IPS DF 6.9 (cell line): ENCODE measurements at regions not wholly inside any gene's neighbourhood (a gene's known extent, or its start where the extent isn't known, plus 50 kb on each side); places are given as distances from the start of the nearest gene placed in this dataset.

Source experiments
- DNase-seq: peaks from one replicate; pipeline ENCODE4 v3.0.0-alpha.2; 2013; ENCODE audit warnings: low read depth, low spot score
- H3K27ac ChIP-seq: one replicate; pipeline ENCODE4 v1.5.1; 2013; ENCODE audit warnings: low read length, control low read depth
- H3K27me3 ChIP-seq: 2 replicates; pipeline ENCODE4 v1.6.1; 2013; ENCODE audit warnings: mild to moderate bottlenecking, low read length; ENCODE audit not compliant: control insufficient read depth, insufficient read depth
- H3K36me3 ChIP-seq: 2 replicates; pipeline ENCODE4 v1.6.1; 2013; ENCODE audit warnings: low read length; ENCODE audit not compliant: control insufficient read depth, insufficient read depth
- H3K4me1 ChIP-seq: 2 replicates; pipeline ENCODE4 v1.6.1; 2013; ENCODE audit warnings: low read length; ENCODE audit not compliant: control insufficient read depth, insufficient read depth
- H3K4me3 ChIP-seq: 2 replicates; pipeline ENCODE4 v1.5.1; 2013; ENCODE audit warnings: mild to moderate bottlenecking, low read length
- H3K9me3 ChIP-seq: 2 replicates; pipeline ENCODE4 v1.6.1; 2013; ENCODE audit warnings: low read length, inconsistent platforms; ENCODE audit not compliant: control insufficient read depth, insufficient read depth
- WGBS: extraction: QIAGEN DNeasy Blood & Tissue Kit; methylation state at CpG from one replicate; pipeline ENCODE4 v1.1.7; 2013; ENCODE audit warnings: mixed read lengths, missing lambda C conversion rate; ENCODE audit not compliant: insufficient read length, insufficient coverage; 5-methylcytosine and 5-hydroxymethylcytosine counted together

GRCh38 chr11:44374001-44374400 lies 64.1 kb upstream of the ALX4 start:
- H3K27me3 ChIP-seq, result no peaks in the 10 kb centered on the region
- H3K36me3 ChIP-seq, result no peaks in the 10 kb centered on the region
- no peak overlapping the region for H3K27ac ChIP-seq
- DNase-seq, result no peak
- H3K4me1 ChIP-seq, result no peaks in the 10 kb centered on the region
- no peak overlapping the region for H3K4me3 ChIP-seq
- H3K9me3 ChIP-seq, result no peaks in the 10 kb centered on the region

DNA sequence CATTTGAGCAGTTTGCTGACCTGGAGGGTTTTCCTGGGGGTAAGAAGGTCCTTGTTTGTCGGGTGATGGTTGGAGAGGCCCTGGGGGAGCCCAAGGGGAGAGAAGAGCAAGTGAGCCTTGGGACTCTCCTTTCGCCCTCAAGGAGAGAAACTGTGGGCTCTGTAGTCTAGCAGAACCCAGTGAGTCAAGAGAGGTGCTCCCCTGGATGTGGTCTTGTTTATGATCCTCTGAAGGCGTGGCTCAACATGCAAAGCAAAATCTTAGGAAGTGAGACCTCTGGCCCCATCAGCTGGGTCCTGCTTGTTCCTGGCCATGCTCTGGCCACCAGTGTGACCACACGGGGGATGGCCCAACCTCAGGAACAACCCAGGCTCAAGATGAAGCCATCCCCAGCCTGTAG lies 66.5 kb upstream of the ALX4 start:
- DNase-seq, result no peak
- WGBS, result no CpG with 5 or more reads among the region's 4 CpGs
- H3K27ac ChIP-seq, result no peak overlapping the region
- H3K27me3 ChIP-seq, result no peaks in the 10 kb centered on the region
- no peak overlapping the region for H3K4me3 ChIP-seq
- H3K36me3 ChIP-seq, result no peaks in the 10 kb centered on the region
- H3K4me1 ChIP-seq, result no peaks in the 10 kb centered on the region
- no peaks in the 10 kb centered on the region for H3K9me3 ChIP-seq

DNA sequence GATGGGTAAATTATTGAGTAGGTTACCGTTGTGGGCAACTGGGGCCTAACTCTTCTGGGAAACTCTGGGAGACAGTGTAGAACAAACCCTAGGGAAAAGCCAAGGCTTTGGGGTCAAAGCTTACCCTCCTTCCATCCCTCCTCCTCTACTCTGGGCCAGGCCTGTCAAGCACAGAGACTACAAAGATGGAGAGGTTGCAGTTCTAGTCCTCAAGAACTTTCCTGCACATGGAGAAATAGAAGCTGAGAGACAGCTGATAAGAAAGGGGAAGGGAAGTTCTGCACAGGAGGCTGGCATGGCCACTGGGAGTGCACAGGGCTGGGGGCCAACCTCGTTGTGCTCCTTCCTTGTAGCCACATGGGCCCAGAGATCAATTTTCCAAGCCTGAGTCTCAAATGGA lies 67.2 kb upstream of the ALX4 start:
- no peak for DNase-seq
- no peaks in the 10 kb centered on the region for H3K9me3 ChIP-seq
- WGBS, result no CpG with 5 or more reads among the region's 2 CpGs

DNA sequence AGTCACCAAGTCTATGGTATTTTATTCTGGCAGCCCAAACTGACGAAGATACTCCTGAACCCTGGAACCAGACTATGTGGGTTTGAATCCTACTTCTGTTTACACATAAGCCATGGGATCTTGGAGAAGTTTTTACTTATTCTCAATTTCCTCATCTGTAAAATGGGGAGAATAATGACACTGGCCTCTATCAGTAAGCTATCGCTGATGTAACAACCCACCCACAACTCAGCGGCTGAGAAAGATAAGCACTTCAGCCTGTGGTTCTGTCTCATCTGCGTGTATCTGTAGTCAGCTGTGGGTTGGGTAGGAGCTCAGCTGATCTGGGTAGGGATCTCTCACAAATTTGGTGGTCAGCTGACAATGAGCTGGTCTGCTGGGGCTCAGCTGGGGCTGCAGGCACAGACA lies 68.0 kb upstream of the ALX4 start:
- no peak for DNase-seq
- WGBS, result no CpG with 5 or more reads among the region's 4 CpGs
- no peaks in the 10 kb centered on the region for H3K36me3 ChIP-seq

More for the DNA sequence above, 67.2 kb upstream of the ALX4 start:
- Histone ChIP-seq H3K27ac (no peak overlapping the region), H3K36me3 (no peaks in the 10 kb centered on the region), H3K27me3 (no peaks in the 10 kb centered on the region), H3K4me3 (no peak overlapping the region), H3K4me1 (no peaks in the 10 kb centered on the region)

DNA sequence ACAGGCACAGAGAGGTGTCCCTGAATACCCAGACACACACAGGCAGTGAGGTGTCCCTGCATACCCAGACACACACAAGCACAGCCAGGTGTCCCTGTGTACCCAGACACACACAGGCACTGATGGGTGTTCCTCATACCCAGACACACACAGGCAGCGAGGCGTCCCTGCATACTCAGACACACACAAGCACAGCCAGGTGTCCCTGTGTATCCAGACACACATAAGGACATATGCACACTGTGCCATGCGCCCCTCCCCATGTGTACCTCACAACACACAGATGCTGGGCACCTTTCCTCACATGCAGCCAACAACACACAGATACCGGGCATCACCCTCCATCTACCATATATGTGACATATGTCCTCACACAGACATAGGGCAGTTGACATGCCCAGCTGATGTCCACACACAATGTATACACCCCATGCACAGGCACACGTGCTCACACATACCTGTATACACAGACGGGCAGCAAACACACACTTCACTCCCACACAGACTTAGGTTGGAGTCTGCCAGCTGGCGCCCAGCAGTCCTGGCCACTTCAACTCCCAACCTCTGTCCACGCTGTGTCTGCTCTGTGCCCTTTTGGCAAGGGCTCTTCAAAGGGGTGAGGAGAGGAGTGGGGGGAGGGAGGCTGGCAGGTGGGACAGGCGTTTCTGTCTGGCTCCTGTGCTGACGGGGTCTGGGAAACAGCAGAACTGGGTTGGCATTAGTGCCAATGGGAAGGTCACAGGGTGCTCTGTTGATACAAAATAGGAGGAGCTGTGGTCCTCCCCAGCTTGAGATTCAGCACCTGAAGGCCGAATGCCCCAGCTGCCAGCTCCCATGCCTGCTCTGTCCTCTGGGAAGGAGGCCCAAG lies 69.4 kb upstream of the ALX4 start:
- Histone ChIP-seq H3K4me3 (no peak overlapping the region), H3K36me3 (no peaks in the 10 kb centered on the region), H3K27me3 (no peaks in the 10 kb centered on the region), H3K27ac (no peak overlapping the region), H3K4me1 (no peaks in the 10 kb centered on the region), H3K9me3 (no peaks in the 10 kb centered on the region)
- DNase-seq, result no peak
- WGBS, result no CpG with 5 or more reads among the region's 11 CpGs

More for the DNA sequence above, 68.0 kb upstream of the ALX4 start:
- no peaks in the 10 kb centered on the region for H3K27me3 ChIP-seq
- no peaks in the 10 kb centered on the region for H3K4me1 ChIP-seq
- H3K9me3 ChIP-seq, result no peaks in the 10 kb centered on the region
- no peak overlapping the region for H3K4me3 ChIP-seq
- H3K27ac ChIP-seq, result no peak overlapping the region

GRCh38 chr11:44380009-44380313 lies 70.0 kb upstream of the ALX4 start:
- no peaks in the 10 kb centered on the region for H3K4me1 ChIP-seq
- no peak for DNase-seq

DNA sequence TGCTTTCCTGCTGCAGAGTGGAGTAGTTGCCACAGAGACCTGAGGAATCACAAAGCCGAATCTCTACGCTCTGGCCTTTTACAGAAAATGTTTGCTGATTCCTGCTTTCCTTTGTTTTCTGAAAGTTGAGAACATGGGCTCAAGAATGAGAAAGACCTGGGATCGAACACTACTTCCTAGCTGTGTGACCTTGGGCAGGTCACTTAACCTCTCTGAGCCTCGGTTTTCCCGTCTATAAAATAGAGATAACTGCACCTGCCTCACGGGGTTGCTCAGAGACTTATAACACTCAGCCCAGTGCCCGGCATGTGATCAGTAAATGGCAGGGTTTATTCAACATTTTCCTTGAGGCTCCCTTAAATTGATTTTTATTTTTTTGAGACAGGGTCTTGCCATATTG lies 70.9 kb upstream of the ALX4 start:
- no peaks in the 10 kb centered on the region for H3K36me3 ChIP-seq
- no peaks in the 10 kb centered on the region for H3K4me1 ChIP-seq
- H3K9me3 ChIP-seq, result no peaks in the 10 kb centered on the region
- no peak overlapping the region for H3K4me3 ChIP-seq
- no peak overlapping the region for H3K27ac ChIP-seq
- WGBS, result no CpG with 5 or more reads among the region's 7 CpGs
- H3K27me3 ChIP-seq, result no peaks in the 10 kb centered on the region
- DNase-seq, result no peak

More at GRCh38 chr11:44380009-44380313, 70.0 kb upstream of the ALX4 start:
- no peaks in the 10 kb centered on the region for H3K27me3 ChIP-seq
- no peak overlapping the region for H3K4me3 ChIP-seq
- no peaks in the 10 kb centered on the region for H3K36me3 ChIP-seq
- no peaks in the 10 kb centered on the region for H3K9me3 ChIP-seq
- no CpG with 5 or more reads among the region's 3 CpGs for WGBS
- no peak overlapping the region for H3K27ac ChIP-seq

- Histone ChIP-seq H3K27me3 (no peaks in the 10 kb centered on the region), H3K4me3 (no peak overlapping the region), H3K9me3 (no peaks in the 10 kb centered on the region), H3K36me3 (no peaks in the 10 kb centered on the region), H3K27ac (no peak overlapping the region), H3K4me1 (no peaks in the 10 kb centered on the region)
- DNase-seq, result no peak
- WGBS, result no CpG with 5 or more reads among the region's 6 CpGs
Observed at GRCh38 chr11:44381261-44381660, 71.3 kb upstream of the ALX4 start.

DNA sequence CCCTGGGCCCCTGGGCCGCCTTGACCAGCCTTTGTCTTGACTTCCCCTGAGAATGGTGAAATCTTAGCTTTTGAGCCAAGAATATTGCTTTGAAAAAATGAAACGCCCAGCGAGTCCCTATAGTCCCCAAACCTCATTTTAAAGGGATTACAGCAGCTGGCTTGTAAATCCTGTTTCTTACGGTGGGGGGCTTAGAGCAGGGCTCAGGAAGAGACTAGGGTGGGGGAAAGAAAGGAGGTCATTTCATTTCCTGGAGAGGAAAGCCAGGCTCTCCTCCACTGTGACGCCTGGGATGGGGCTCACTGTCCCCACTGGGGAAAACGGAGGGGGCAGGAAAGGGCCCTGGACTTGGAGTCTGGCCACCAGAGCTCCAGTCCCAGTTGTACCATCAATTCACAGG lies 72.2 kb upstream of the ALX4 start:
- no CpG with 5 or more reads among the region's 6 CpGs for WGBS
- H3K27me3 ChIP-seq, result no peaks in the 10 kb centered on the region
- no peaks in the 10 kb centered on the region for H3K36me3 ChIP-seq
- H3K4me3 ChIP-seq, result no peak overlapping the region
- no peak overlapping the region for H3K27ac ChIP-seq
- no peaks in the 10 kb centered on the region for H3K4me1 ChIP-seq
- H3K9me3 ChIP-seq, result no peaks in the 10 kb centered on the region
- DNase-seq, result no peak

DNA sequence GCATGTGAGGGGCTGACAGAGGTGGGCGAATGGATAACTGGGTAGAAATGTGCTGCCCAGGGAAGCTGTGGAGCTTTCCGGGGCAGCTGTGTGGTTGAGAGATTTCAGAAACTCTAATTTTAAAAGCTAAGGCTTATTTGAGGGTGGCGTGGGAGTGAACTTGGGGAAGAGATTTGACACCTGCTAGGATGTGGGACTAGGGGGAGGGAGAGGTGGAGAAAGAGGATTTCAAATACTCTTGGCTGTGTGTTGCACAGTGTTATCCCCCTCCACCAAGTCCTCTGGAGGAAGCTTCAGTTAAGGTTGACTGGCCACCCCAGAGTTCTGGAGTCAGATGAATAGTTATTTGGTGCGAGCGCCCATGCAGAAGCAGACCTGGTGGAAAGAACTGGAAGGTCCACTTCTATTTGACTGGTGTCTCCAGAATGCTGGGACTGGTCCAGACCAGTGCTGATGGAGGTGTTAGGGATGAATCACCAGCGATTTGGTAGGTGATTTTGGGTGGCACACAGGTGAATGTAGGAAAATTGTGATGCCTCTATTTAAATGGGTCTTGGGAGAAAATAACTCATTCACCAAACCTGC lies 72.8 kb upstream of the ALX4 start:
- H3K4me1 ChIP-seq, result no peaks in the 10 kb centered on the region
- H3K9me3 ChIP-seq, result no peaks in the 10 kb centered on the region
- H3K36me3 ChIP-seq, result no peaks in the 10 kb centered on the region
- no peak overlapping the region for H3K27ac ChIP-seq
- DNase-seq, result no peak
- H3K4me3 ChIP-seq, result no peak overlapping the region
- no CpG with 5 or more reads among the region's 6 CpGs for WGBS
- no peaks in the 10 kb centered on the region for H3K27me3 ChIP-seq

- no peaks in the 10 kb centered on the region for H3K9me3 ChIP-seq
- H3K27ac ChIP-seq, result no peak overlapping the region
- H3K36me3 ChIP-seq, result no peaks in the 10 kb centered on the region
- DNase-seq, result no peak
- WGBS, result no CpG with 5 or more reads among the region's 1 CpG
- no peaks in the 10 kb centered on the region for H3K27me3 ChIP-seq
- no peak overlapping the region for H3K4me3 ChIP-seq
- H3K4me1 ChIP-seq, result no peaks in the 10 kb centered on the region
Observed at GRCh38 chr11:44383246-44383645, 73.3 kb upstream of the ALX4 start.
